Right forelimb (tissue), 1 donor: ENCODE measurements at regions not wholly inside any gene's neighbourhood (a gene's known extent, or its start where the extent isn't known, plus 50 kb on each side); places are given as distances from the start of the nearest gene placed in this dataset.
A peak's percentile ranks its signal among the peaks of the same experiment; 100 is the strongest.

ENCODE experiments used
- DNase-seq: peaks from one replicate; pipeline ENCODE4 v3.0.0-alpha.2; 2018

GRCh38 chr13:53747825-53748224 lies 719.2 kb downstream of the OLFM4 start:
- DNase-seq: no peak

DNA sequence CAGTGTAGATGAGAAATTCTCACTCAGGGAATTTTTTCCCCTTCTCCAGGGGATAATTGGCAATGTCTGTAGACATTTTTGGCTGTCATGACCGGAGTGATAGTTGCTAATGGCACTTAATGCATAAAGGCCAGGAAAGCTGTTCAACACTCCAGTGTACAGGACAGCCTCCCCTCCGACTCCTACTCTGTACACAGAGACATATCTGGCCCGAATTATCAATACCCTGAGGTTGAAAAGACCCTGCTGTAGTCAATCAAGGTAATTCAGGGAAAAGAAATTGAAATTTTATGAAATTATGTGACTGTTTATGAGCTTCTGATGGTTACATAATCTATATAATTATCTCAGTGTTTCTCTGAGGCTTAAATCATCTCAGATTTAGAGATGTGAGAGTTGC lies 720.7 kb downstream of the OLFM4 start:
- no peak for DNase-seq

- no peak for DNase-seq
Observed at GRCh38 chr13:53759016-53759415, 730.4 kb downstream of the OLFM4 start.

DNA sequence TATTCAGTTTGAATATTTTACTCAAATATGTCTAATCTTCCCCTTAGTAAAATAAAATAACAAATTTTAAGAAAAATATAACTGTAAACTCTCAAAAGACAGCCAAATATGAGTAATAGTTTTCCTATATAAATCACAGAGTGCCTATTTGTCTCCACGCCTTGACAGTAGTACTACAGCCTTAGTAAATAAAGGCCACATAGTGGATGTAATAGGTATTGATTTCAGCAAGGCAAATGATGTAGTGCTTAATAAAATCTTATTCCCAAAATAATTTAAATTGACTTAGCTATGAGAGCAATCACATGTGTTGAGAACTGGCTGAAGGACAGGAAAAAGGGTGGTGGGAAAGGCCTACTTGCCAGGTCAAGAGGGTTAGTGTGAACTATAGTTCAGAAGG lies 747.2 kb downstream of the OLFM4 start:
- DNase-seq: no peak

GRCh38 chr13:53778937-53779336 lies 750.3 kb downstream of the OLFM4 start:
- DNase-seq: no peak

DNA sequence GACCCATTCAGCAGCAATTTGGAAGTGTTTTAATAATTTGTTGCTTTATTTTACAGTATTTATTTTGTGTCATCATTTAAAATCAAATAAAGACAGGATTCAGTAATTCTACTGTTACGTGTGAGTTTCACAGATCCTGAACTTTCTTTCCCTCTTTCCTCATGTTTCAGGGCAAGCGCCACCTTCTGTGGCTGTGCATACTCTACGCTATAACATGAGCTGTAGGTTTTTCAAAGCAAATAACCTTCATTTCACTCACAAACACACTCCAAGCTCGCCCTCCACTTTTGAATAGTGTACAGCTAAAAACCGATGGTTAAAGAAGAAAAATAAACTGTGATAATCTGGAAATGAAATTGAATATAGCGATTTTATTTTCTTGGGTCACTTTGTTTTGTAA lies 753.3 kb downstream of the OLFM4 start:
- DNase-seq: no peak

GRCh38 chr13:53782488-53782961 lies 753.9 kb downstream of the OLFM4 start:
- peak; percentile 62 for DNase-seq

DNA sequence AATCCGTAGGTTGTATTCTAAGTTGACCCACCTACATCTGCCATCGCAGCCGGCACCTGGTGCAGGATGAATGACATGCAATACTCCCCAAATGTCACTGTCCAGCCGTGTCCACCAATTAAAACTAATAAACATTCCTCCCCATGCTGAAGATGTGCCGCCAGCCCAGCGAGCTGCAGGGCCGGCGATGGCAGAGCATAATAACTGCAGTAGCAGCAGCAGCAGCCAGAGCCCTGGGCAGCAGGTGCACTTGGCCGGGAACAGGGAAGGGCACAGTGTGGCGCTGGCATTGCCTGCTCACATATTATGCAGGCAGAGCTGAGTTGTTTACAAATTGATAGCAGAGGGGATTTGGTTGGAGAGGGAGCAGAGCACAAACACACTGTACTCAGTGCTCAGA lies 754.9 kb downstream of the OLFM4 start:
- DNase-seq: no peak

- no peak for DNase-seq
Observed at GRCh38 chr13:53788286-53788685, 759.7 kb downstream of the OLFM4 start.

DNA sequence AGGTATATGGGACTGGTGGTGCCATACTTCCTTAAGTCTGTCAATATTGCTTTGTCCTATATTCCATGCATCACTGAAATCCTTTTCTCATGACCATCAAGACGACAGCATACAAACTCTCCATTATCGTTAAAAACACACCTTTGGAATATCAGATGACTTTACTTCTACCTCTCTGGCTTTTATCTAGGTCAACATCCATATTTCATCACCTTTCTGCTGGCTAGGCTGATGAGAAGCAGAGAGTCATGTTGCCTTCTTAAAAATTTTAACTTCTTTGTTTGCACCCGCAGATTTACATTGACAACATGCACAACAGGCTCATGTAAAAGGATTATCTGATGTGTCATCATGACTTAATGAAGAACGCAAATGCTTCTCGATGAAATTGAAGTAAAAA lies 771.4 kb downstream of the OLFM4 start:
- DNase-seq: no peak

- DNase-seq: no peak
Observed at GRCh38 chr13:53807251-53807834, 778.7 kb downstream of the OLFM4 start.

DNA sequence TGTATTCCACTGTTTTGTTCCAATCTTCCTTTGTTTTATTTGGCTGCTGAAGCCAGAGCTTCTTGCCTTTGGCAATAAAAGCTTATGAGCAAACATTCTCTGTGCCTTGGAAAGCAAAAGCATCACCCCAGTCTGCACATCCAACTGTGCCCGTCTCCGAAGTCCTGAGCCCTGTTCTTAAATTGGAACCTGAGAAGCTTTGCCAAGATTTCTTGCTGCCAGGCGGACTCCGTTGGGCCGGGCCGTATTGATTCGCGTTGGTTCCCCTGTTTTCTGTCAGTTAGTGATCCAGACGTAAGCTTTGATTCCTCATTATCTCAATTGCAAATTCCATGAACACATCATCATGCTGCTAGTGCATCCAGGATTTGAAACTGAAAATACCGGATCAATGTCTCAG lies 793.0 kb downstream of the OLFM4 start:
- no peak for DNase-seq

DNA sequence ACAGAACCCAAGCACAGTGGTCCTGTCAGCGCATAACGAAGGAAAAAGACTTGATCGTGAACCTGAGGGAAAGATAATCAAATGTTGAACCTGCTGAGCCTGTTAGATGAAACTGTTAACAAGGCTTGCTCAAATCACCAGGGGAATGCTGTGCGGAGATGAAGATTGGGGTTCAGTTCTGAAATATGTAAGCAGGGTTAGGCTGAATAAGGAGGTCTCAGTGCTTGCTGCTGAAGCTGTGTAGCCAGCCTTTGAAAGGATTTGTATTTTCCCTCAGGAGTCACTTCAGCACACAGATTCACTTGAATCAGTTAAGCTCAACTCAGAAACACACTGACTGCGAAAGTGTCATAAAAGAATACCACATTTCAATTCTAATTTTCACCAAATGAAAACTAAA lies 793.5 kb downstream of the OLFM4 start:
- DNase-seq: no peak

- DNase-seq: no peak
Observed at GRCh38 chr13:53839461-53839860, 810.8 kb downstream of the OLFM4 start.

DNA sequence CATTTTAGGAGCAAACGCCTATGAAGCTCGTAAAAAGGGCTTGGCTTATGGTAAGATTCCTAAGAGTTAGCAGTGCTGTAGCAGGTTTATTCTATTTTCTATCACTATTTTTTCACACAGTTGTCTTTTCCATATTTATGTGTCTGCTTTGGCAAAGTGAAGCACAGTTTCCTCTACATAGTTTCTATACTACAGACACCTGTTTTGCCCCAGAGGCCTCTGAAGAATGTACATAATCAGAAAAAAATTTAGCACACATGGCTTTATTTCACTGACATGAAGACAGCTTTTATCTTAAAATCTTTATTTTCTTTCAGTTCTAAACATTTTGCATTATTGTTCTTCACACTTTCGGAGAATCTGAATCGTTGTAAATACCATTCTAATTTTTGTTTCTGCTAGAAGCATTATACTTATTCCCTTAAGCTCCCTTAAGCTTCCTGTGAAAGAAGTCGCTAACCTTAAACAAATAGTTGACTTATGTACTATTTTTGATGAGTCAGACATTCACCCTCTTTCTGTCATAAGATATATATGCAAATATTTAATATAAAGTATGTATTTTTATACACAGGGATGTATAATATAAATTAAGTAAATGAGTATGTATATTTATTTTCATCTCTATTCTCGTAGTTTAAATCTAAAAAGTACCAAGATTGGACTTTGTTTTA lies 816.0 kb downstream of the OLFM4 start:
- no peak for DNase-seq

GRCh38 chr13:53847502-53847901 lies 818.9 kb downstream of the OLFM4 start:
- DNase-seq: no peak

DNA sequence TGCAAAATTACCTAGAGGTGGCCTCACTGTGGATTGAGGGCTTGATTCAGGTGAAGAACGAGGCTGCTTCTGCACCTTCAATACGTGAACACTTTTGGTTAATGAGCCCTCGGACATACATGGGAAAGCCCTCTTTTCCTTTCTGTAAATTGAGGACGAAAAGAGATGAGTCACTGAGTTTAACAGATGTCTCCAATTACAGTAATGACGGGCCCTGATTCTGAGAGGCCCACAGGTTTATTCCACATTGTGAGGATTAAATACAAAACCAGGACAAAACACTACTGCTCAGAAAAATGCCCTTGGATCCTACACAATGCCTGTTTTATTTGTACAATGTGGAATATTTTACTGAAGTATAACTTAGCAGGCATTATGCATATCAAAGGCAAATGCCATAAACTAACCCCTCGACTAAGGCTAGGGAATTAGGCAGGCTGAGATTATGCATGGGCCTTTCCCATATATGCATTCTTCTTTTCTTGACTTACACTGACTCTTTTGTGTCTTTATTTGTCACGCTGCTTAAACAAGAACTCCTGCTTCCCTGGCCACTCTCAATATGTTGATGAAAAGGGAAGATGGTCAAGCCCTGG lies 819.9 kb downstream of the OLFM4 start:
- DNase-seq: no peak

DNA sequence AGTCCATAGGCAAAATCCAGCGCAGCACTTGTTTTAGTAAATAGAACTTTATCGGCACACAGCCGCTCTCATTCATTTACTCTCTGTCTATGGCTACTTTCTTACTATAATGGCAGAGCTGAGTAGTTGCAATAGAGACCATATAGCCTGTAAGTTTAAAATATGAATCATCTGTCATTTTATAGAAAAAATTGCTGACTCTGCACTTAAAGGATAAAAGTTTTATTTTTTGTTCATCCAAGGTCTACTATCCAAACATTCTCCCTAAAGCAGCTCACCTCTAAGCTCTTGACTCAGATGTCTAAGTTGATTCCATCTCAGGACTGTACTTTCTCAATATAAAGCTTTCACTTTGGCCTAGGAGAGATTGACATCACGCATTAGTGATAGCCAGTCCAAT lies 825.7 kb downstream of the OLFM4 start:
- no peak for DNase-seq

DNA sequence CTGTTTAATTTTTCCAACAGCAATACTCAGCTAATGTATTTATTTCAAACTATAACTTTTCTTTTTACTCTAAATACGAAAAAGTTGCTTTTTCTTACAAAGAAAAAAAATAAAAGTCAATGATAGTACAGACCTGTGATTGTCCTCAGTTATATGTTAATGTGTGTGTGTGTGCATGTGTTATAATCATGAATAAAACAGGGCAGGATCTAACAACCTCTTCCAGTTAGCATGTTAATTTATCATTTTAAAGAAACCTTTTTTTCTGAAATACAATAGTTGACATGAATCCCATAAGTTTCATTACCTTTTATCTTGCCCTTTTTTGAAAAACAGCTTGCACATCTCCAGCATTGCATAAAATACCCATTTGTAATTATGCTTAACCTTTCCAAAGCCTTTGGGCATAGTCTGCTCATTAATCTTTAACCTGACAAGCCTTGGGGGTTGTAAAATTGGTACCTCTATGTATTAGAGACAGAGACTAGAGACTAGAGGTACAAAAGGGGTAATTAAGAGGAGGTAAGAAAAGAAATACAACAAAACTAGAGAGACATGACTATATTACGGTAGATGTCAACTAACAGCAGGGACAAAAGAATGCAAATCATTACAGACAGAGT lies 828.1 kb downstream of the OLFM4 start:
- DNase-seq: no peak

DNA sequence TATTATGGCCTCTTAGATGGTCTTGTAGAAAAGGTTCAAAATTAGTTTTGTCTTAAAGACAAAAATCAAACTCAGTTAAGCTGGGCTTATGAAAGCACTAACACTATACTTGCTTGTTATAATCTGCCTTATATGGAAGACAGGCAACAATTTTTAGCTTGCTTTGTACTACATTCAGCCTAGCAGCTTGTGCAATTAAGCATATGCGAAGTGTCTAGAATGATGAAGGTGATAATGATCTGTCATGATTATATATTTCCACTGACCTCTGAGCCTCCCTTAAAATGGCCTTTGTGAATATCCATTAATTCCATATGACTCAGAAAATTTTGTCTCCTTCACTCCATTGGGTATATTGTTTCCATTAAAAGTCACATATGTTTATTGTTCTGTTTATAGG lies 834.9 kb downstream of the OLFM4 start:
- DNase-seq: no peak

DNA sequence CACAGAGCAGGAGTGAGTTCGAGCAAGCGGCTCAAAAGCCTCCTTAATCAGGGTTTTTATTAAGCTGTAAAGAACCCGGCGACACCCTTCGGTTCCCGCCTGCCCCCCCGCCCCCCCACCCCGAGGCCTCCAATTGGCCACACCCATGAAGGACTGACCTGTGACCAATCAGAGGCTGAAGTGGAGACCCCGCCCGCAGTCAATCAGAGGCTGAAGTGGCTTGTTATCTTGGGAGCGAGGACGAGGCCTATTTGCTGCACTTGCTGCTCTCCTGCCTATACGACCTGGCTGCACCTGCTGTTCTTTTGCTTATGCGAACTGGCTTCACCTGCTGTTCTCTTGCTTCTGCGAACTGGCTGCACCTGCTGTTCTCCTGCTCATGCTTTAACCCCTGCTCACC lies 844.9 kb downstream of the OLFM4 start:
- no peak for DNase-seq

DNA sequence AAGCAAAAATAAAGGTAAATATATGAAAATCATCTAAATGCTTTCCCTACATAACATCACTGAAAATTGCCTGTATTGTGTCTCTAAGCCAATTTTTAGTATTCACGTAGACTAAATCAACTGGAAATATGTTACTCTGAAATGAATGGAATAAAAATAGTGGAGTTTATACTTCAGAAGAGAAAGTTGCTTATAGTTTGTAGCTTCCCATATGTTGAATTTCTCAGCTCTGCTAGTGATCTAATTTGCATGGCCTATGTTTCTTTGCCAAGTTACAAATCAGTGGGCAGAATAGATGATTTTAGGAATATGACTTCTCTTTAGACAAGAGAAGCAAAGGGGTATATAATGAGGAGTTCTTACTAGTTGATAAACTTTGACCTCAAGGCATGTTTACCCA lies 850.2 kb downstream of the OLFM4 start:
- DNase-seq: no peak

DNA sequence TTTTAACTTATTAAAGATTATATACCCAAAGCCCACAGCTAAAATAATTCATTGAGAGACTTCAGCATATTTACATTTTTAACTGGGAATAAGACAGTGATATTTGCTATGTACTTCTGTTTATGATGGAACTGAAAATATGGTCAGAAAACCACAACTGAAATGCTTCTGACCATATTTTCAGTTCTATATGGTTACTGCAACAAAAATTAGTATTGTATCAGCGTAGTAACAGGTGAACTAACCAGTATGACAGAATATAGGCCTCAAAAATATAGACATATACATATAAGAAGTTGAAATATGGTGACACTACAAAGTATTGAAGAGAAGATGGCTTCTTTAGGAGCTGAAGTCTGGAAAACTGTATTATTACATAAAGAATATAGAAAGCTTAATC lies 857.4 kb downstream of the OLFM4 start:
- no peak for DNase-seq

DNA sequence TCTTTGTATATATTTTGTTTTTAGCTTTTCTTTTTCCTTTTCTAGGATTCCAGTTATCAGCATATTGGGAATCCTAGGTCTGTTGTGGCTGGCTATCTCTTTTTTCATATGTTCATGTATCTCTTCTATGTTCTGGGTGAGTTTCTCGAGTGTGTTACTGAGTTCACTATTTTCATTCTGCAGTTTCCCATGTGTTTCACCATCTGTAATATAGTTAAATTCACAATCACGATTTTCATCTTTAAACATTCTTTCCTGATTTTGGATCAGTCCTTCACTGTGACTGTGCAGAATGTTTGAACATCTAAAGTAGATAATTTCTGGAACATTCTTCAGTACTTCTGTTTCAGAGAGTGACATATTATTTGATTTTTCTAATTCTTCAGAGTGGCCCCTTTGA lies 862.1 kb downstream of the OLFM4 start:
- DNase-seq: no peak
